ENCODE measurements at regions not wholly inside any gene's neighbourhood (a gene's known extent, or its start where the extent isn't known, plus 50 kb on each side); places are given as distances from the start of the nearest gene placed in this dataset.
A peak's percentile ranks its signal among the peaks of the same experiment; 100 is the strongest.
"Not testable (repeated sequence)": the region's sequence is repeated elsewhere in the genome, so short reads cannot be mapped to it uniquely, and the experiment has no call there.

DNA sequence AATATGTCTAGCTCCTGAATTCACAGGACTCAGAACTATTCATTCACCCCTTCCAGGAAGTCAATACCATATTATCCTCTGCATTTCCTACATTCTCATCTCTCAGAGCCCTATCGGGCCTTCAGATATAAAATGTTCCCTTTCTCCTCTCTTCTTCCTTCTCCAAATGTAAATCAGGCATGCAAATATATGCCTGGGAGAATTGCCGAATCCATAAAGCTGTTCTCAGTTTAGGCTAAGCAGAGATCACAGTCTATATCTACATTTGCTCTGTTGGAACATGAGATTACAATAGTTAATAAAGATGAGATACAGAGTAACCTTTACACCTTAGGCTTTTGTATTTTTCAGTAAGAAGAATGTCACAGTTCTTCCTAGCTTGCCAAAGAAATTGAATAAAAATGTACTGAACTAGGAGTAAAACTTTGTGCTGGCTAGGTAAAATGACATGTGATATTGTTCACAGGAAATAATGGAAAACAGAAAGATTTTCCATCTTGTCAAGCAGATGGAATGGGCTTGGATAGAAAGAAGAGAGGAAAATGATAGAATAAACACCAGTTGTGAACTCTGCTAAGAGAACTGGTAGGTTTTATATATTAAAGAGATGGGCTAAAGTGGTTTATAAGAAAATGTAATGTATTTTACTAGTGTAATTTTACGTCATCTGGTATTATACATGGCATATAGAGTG, 161.5 kb downstream of the NRIP1 start:
- DNase-seq: no peak

DNA sequence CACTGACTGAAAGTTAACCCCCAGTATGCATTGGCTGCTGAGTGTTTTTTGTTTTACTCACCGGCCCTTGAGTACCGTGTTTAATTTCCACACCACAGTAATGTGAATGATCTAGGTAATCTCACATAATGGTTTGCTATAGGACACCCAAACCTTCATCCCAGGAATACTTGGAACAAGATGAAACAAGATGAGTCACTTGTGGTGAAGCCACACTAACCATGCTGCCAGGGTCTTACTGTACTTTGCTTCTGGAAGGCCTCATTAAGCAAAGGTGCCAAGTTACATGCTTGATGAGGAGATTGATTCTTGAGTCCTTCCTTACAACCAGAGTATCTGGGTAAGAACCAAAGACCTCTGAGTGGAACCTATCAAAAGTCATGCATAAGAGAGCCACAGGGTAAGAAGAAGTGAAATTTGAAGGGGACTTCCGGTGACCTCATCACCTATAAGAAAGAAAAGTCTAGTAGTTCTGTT, 163.3 kb downstream of the NRIP1 start:
- peak; percentile 5 for DNase-seq

DNA sequence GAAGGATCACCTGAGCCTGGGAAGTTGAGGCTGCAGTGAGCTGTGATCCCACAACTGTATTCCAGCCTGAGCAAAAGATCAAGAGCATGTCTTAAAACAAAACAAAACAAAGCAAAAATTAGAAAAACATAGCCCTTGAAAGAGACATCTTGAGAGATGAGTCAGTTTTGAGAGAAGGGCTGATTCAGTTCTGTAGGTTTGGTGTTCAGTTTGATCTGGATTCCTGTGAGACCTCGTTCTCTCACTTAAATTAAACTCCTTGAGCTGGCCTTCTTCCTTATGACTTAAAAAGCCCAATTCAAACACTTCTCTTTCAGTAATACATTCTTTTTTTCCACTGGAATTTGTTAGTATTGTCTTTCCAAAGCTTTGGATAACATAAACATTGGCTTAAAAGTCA, 164.2 kb downstream of the NRIP1 start:
- DNase-seq: no peak

DNA sequence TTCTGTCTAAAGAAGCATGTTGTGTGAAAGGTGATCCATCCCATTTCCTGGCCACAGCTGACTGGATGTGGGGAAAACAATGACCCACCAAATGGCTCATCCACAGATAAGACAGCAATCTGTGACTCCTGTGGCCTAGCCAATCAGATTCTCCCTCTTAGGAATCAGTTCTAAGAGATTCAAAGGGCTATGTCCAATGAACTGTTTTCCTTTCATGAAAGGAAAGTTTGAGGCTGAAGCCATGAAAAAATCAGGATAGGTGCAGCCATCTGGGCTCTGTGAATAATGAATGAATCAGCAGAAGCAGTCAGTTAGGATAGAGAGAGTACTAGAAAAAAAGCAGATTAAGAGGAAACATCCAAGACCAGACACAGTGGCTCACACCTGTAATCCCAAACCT, 164.7 kb downstream of the NRIP1 start:
- DNase-seq: no peak

DNA sequence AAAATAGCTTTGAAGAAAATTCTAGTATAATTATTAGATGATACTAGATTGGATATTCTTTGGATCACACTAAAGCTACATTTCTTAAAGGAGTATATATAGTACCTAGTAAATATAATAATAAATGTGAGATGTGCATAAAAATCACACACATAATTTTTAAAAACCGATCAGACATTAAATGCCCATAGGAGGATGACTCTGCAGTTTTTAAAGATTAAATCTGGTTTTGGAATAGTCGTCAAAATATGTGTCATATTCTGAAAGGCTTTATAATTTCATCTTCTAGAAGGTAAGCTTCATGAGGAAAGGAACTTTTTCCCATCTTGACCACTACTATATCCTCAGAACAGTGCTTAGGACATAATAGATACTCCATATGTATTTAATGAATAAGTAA, 169.0 kb downstream of the NRIP1 start:
- DNase-seq: no peak

DNA sequence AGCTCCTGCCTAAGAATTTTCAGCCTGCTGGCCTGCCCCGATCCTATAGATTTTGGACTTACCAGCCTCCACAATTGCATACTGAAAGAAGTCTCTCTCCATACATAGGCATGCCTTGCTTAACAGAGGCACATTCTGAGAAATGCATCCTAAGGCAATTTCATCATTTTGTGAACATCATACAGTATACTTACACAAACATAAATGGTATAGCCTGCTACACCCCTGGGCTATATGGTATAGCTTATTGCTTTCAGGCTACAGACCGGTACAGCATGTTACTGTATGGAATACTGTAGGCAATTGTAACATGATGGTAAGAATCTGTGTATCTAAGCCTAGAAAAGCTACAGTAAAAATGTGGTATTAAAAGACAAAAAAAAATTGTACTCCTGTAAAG, 174.7 kb downstream of the NRIP1 start:
- DNase-seq: no peak

DNA sequence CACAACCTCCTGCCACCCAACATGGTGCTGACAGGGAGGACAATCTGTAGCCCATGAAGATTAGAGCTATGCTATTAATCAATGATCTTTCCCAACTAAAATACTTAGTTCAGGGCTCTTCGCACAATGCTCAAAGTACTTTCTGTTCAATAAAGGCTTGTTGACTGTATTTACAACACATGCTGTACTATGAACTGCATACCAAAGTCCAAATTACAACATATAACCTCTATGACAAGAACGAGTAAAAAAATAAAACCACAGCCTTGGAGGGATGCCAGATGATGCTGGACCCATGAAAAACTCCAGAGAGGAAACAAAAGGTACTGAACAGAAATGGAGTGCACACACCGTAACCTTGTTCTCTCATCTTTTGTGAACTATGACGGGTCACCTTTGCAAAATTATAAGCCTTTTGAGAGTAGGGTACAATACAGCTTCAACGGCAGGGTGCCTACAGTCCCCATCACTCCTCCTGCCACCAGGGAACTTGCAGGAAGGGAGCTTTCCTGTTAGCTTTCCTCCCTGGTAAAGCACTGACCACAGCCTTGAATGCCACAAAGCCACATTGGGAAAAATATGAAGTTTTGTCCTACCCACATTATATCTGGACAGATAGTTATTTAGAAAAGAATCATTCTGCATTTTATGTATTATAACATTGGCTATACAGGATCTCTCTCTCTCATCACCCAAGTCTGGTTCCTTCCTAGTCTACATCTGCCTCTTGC, 175.6 kb downstream of the NRIP1 start:
- no peak for DNase-seq

DNA sequence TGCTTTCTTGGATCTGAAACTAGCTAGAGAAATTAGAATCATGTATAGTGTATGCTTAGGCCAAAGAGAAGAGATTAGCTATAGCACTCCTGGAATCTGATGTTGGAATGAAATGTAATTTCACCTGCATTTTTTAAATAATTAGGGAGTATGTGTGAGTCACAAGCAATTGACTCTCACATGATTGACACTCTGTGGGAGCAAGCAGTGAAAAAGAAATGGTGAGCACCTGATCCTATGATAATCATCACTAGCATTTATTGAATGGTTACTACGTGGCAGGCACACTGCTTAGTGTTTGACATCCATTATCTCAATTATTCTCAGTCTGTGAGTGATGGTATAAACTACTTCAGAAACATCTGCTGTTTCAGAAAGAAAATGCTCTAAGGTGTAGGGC, 176.6 kb downstream of the NRIP1 start:
- no peak for DNase-seq

DNA sequence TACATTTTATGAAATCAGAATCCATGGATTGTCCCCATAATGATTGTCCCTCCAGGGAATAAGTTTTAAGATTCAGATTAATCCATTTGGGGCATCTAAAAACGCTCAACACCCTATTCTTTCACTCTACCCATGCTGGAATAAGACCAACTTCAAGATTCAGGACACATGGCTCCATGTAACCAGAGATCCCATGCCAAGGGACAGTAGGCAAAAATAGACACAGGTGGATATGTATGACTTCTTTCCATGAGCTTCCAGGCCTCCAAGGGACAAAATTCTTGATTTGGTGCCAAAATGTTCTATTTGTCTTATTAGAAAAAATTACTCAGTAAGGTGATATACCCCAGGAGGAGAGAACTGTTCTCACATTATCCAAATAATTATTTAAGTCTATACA, 178.8 kb downstream of the NRIP1 start:
- DNase-seq: no peak

DNA sequence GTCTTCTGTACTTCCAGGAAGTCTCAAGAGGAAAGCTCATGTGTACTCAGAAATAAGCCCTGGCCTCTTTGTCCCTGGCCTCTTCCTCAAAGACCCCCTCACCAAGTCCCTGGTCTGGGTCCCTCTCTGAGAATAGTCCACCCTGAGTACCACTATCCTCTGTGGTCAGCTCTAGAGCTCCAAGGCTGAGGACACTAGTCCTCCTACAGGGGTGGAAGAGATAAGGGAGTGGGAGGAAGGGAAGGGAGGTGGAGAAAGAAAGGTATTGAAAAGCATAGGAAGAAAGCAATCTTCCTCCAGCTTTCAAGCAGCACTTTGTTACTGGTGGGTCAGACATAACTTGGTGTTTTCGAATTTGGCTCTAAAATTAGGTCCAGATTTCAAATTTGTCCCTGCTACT, 181.4 kb downstream of the NRIP1 start:
- DNase-seq: no peak

DNA sequence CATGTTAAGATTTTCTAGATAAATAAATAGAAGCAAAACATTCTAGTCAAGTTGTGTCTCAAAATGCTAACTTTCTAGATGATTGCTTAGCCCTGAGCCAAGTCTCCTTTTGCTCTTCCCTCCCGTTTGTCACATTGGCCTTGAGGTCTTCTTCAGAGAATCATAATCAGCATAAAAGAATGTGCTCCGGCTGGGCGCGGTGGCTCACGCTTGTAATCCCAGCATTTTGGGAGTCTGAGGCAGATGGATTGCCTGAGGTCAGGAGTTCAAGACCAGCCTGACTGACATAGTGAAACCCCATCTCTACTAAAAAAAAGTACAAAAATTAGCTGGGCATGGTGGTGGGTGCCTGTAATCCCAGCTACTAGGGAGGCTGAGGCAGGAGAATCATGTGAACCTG, 182.3 kb downstream of the NRIP1 start:
- DNase-seq: not testable (repeated sequence)

DNA sequence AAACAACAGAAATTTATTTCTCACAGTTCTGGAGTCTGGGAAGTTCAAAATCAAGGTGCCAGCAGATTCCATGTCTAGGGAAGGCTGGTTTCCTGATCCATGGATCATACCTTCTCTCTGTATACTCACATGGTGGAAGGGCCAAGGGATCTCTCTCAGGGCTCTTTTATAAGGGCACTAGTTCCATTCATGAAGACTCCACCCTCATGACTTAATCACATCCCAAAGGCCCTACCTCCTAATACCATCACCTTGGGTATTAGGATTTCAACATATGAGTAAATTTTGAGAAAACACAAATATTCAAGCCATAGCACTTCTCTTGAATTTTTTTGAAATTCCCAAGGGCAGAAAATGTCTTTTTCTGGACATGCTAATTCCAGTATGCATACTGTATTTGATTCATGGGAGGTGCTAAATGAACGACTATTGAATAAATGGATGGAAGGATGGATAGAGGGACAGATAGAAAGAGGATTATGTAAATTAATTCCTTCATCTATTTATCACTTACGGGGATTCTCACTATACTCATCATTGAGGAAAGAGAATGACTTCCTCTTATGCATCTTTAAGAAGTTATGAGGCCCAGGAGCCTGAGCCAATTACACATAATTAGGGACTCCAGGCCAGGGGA, 182.8 kb downstream of the NRIP1 start:
- DNase-seq: no peak

DNA sequence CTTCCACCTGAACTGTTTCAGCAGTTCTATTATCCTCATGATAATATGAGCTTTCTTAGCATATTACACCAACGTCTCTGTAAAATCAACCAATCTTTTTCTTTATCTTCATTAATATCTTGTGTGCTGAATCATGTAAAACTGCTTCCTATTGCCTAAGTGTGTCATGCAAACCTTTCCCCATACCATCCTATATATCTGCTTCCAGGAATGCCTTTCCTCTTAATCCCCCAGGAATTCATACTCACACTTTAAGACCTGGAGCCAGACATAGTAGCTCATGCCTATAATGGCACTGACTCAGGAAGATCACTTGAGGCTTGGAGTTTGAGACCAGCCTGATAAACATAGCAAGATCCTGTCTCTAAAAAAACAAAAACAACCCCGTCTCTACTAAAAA, 183.9 kb downstream of the NRIP1 start:
- DNase-seq: no peak

DNA sequence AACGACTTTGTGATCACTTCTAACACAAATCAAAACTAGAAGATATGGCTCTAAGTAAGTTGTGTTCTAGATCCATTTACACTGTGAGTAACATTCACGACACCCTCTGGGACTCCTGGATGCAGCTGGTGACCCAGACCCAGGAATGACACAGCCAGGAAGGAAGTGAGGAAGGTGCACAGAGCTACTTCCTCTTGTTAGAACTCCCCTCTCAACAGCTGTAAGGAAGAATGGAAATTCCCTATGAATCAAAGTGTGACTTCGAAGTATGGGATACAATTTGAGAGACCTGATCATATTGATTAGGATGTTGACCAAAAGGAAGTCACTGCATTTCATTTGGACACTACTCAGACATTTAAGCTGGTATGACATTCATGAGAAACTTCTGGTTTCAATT, 185.3 kb downstream of the NRIP1 start:
- no peak for DNase-seq

DNA sequence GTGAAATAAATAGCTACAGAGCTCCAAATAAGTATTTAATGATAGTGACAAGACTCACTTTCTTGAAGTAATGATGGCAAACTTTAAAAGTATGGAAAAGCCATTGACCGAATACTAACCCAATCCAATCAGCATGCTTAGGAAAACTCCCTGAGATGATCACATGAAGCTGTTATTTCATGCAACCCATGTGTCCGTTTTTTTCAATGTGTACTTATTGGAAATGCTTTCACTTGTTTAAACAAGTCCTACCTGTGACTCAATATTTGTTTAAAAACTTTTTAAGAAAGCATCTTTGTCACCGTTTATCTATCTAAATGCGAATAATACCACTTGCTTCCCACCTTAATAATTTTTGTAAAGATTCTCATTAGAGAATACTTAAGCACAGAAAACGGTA, 185.8 kb downstream of the NRIP1 start:
- DNase-seq: no peak

DNA sequence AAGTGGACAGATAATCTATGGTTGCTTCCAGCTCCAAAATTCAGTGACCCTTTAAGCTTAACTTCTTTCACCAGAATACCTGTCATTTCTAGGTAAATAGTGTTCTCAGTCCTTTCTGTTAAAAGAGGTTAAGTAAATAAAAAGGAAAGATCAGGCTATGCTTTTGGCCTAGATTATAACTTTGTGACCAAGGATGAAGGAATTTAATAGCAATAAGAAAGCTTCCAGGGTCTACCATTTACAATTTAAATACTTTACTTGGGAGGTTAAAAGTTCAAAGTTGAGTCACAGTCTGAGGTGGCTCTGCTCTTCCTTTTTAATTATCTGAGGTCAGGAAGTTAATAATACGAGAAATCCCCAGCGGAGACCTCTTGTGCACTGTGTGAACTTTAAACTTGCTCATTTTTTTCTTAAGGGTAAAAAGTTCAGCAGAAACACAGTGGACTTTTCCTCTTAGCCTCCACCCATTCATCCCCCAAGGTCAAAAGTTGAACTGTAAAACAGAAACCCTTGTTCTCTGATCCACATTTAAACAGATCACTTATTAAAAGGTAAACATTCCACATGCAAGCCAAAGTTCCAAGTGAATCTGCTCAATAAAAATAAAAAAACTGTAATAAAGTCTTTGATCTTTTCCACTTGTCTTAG, 187.1 kb downstream of the NRIP1 start:
- no peak for DNase-seq

DNA sequence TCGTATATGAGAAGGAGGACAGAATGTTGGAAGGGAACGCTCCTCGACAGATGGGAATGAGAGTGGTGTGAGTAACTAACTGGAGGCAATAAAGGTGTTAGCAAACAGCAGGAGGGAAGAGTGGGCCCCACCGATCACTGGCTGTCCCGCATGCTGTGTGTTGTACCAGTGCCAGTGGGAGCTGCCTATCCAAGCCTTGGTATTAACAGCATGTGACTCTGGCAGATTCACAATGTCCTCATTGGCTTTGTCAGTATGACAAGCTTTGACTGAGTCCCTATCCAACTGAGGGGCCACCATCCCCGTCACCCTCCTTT, 188.3 kb downstream of the NRIP1 start:
- no peak for DNase-seq

DNA sequence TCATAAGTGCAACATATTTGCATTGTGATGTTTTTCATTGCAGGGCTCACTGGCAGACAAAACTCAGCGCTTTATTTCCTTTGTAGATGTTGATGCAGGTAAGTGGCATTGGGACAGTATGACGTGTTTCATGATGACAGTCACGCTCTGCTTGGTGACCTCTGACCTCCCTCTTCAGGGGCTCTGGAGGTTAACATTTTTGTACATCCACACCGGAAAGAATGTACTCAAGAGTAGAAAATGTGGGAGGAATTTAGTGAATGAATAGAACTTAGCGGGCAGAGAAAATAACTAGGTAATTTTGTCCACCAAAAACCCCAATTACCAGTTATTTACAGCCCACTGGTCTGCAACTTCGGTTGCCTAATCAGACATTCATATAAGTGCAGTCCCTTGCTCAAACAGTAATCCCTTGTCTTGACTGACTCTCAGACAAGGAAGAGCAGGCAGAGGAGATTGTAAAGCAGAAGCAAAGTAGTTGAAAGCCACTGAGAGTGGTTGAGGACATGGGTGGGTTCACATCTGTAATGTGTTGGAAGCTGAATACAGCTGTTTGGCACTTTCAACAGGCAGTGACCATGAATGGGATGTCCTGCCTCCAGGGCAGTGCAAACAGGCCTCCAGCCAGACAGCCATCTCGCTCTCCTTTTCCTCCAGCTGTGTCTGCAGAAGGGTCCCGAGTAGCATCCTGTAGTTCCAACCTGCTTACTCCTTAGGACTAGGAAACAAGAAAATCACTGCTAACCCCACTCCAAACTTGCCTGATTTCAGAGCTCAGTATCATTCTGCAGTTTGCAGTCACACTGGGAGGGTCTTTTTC, 188.9 kb downstream of the NRIP1 start:
- no peak for DNase-seq

DNA sequence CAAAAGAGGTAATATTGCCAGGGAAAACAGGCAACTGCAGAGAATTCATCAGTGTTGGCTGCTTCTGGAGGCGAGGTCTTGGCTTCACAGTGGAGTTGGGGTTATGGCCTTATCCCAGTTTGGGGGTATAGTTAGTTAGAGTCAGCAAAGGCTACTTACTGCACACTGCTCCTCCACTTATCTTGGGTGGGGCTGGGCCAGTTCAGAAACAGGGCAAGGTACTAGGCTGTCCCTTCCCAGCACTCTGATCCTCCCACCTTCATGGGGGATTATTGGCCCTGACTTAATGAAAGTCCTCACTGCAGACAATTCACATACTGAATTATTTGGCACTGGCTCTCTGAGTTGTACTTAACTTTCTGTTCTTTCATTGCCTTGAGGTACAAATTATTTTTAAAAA, 189.6 kb downstream of the NRIP1 start:
- no peak for DNase-seq

DNA sequence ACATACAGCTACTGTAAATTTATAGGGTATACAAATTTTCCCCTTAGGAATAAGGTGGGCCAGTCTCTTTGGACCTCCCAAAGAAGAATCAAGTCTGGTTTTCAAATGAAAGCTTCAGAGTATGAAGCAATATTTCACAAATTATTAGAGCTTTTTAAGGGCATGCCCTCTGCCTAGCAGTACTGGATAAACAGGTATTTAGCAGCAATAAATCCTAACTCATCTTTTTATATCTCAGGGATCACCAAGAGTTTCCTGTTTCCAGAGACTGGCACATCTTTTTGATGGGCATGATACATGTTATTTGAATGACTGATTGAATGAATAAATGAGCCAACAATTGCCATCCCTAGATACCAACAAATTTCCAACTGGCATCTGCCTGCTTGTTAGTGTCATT, 190.4 kb downstream of the NRIP1 start:
- no peak for DNase-seq

DNA sequence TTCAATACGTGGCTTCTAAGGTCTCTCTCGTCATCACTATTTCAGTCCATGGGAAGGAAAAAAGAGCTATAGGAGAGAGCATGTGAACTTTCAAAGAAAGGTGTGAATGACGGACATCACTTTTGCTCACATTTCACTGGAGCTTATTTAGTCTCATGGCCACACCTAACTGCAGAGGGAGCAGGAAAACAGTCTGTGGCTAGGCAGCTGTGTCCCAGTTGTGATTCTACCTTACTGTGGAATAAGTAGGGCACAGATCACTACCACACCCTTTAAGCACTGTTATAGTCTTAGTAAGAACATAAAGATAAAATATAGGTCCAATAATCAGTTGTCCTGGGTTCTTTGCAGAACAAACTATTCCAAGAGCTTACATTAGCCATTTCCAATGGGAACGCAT, 192.9 kb downstream of the NRIP1 start:
- DNase-seq: no peak

DNA sequence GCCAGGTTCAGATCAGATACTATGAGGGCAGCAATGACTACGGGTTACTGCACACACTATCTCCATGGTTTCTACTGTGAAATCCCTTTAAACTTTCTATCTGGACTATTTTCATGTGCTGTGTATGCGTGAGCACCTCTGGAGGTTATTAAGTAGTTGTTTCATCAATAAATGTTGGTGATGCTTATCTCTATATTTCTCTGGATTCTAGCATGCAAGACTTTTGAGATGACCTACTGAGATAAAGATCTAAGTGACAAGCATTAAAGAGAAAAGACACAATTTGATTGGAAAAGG, 194.0 kb downstream of the NRIP1 start:
- DNase-seq: no peak

All from stimulated activated CD4-positive, alpha-beta T cell treated with anti-CD3 and anti-CD28 coated beads, Interleukin-1b, Interleukin-23, amount 100 ng/mL, for 48 hours (primary cell).